ENCODE measurements at regions not wholly inside any gene's neighbourhood (a gene's known extent, or its start where the extent isn't known, plus 50 kb on each side); places are given as distances from the start of the nearest gene placed in this dataset.
"Not testable (repeated sequence)": the region's sequence is repeated elsewhere in the genome, so short reads cannot be mapped to it uniquely, and the experiment has no call there.

- DNase-seq = not testable (repeated sequence)
Observed at GRCh38 chr1:146487555-146487954, 258.7 kb upstream of the NOTCH2NLA start.

GRCh38 chr1:146487155-146487554 lies 258.3 kb upstream of the NOTCH2NLA start:
- DNase-seq = not testable (repeated sequence)

GRCh38 chr1:146486300-146487014 lies 257.6 kb upstream of the NOTCH2NLA start:
- DNase-seq = peak in 1 of 2 experiments; percentile 31

GRCh38 chr1:146484195-146484594 lies 255.4 kb upstream of the NOTCH2NLA start:
- not testable (repeated sequence) for DNase-seq

GRCh38 chr1:146479188-146479587 lies 250.4 kb upstream of the NOTCH2NLA start:
- not testable (repeated sequence) for DNase-seq

- DNase-seq = peak; percentile 54 to 83
Observed at GRCh38 chr1:146478125-146478720, 249.4 kb upstream of the NOTCH2NLA start.

- peak in 1 of 2 experiments; percentile 18 for DNase-seq
Observed at GRCh38 chr1:146475086-146475485, 246.3 kb upstream of the NOTCH2NLA start.

GRCh38 chr1:146474216-146474615 lies 245.4 kb upstream of the NOTCH2NLA start:
- DNase-seq = not testable (repeated sequence)

- peak; percentile 73 to 97 for DNase-seq
Observed at GRCh38 chr1:146472192-146472861, 243.5 kb upstream of the NOTCH2NLA start.

- DNase-seq = not testable (repeated sequence)
Observed at GRCh38 chr1:146459939-146460338, 231.1 kb upstream of the NOTCH2NLA start.

GRCh38 chr1:146459308-146459707 lies 230.5 kb upstream of the NOTCH2NLA start:
- DNase-seq = not testable (repeated sequence)

- not testable (repeated sequence) for DNase-seq
Observed at GRCh38 chr1:146448877-146449246, 220.0 kb upstream of the NOTCH2NLA start.

GRCh38 chr1:146448212-146448876 lies 219.5 kb upstream of the NOTCH2NLA start:
- not testable (repeated sequence) for DNase-seq

- peak in 1 of 2 experiments; percentile 60 for DNase-seq
Observed at GRCh38 chr1:146443871-146444222, 215.0 kb upstream of the NOTCH2NLA start.

- not testable (repeated sequence) for DNase-seq
Observed at GRCh38 chr1:146443088-146443870, 214.5 kb upstream of the NOTCH2NLA start.

GRCh38 chr1:146438543-146438942 lies 209.7 kb upstream of the NOTCH2NLA start:
- DNase-seq = not testable (repeated sequence)

GRCh38 chr1:146416642-146417041 lies 187.8 kb upstream of the NOTCH2NLA start:
- DNase-seq = not testable (repeated sequence)

- not testable (repeated sequence) for DNase-seq
Observed at GRCh38 chr1:146415017-146415416, 186.2 kb upstream of the NOTCH2NLA start.

- not testable (repeated sequence) for DNase-seq
Observed at GRCh38 chr1:146413911-146414310, 185.1 kb upstream of the NOTCH2NLA start.

GRCh38 chr1:146411923-146412322 lies 183.1 kb upstream of the NOTCH2NLA start:
- not testable (repeated sequence) for DNase-seq

GRCh38 chr1:146409817-146410441 lies 181.1 kb upstream of the NOTCH2NLA start:
- DNase-seq = peak; percentile 79 to 94
